ENCODE measurements at regions not wholly inside any gene's neighbourhood (a gene's known extent, or its start where the extent isn't known, plus 50 kb on each side); places are given as distances from the start of the nearest gene placed in this dataset.
"Not testable (repeated sequence)": the region's sequence is repeated elsewhere in the genome, so short reads cannot be mapped to it uniquely, and the experiment has no call there.

- DNase-seq, result peak in 1 of 2 donors; percentile 47
These were observed 97.1 kb downstream of the DAD1 start for GRCh38 chr14:22491683-22492621.

- not testable (repeated sequence) for DNase-seq
These were observed 98.0 kb downstream of the DAD1 start for GRCh38 chr14:22491053-22491452.

GRCh38 chr14:22489957-22490950 is 98.8 kb downstream of the DAD1 start:
- no peak for DNase-seq

GRCh38 chr14:22489244-22489545 is 99.8 kb downstream of the DAD1 start:
- no peak for DNase-seq

- no peak for DNase-seq
These were observed 100.3 kb downstream of the DAD1 start for GRCh38 chr14:22488522-22489243.

- no peak for DNase-seq
These were observed 101.1 kb downstream of the DAD1 start for GRCh38 chr14:22487941-22488340.

GRCh38 chr14:22487401-22487800 is 101.6 kb downstream of the DAD1 start:
- DNase-seq, result no peak

- DNase-seq, result no peak
These were observed 102.3 kb downstream of the DAD1 start for GRCh38 chr14:22486675-22487074.

- no peak for DNase-seq
These were observed 103.4 kb downstream of the DAD1 start for GRCh38 chr14:22485649-22486048.

- DNase-seq, result no peak
These were observed 103.8 kb downstream of the DAD1 start for GRCh38 chr14:22485178-22485577.

- DNase-seq, result no peak
These were observed 104.4 kb downstream of the DAD1 start for GRCh38 chr14:22484632-22485031.

GRCh38 chr14:22483863-22484593 is 105.0 kb downstream of the DAD1 start:
- DNase-seq, result no peak

- DNase-seq, result no peak
These were observed 106.1 kb downstream of the DAD1 start for GRCh38 chr14:22482782-22483553.

- DNase-seq, result no peak
These were observed 106.8 kb downstream of the DAD1 start for GRCh38 chr14:22482085-22482694.

- DNase-seq, result no peak
These were observed 107.5 kb downstream of the DAD1 start for GRCh38 chr14:22481546-22481945.

GRCh38 chr14:22479776-22480464 is 109.1 kb downstream of the DAD1 start:
- DNase-seq, result no peak

GRCh38 chr14:22479132-22479531 is 109.9 kb downstream of the DAD1 start:
- DNase-seq, result no peak

GRCh38 chr14:22478670-22479069 is 110.4 kb downstream of the DAD1 start:
- no peak for DNase-seq

GRCh38 chr14:22478247-22478646 is 110.8 kb downstream of the DAD1 start:
- DNase-seq, result no peak

GRCh38 chr14:22477569-22478194 is 111.3 kb downstream of the DAD1 start:
- DNase-seq, result no peak

All from activated CD4-positive, alpha-beta T cell treated with anti-CD3 and anti-CD28 coated beads for 4 hours (primary cell).